Panc1 (cell line): ENCODE measurements at regions not wholly inside any gene's neighbourhood (a gene's known extent, or its start where the extent isn't known, plus 50 kb on each side); places are given as distances from the start of the nearest gene placed in this dataset.

Experiments used
- ATAC-seq: fragments of 200-7000 bp; cut with Tn5 transposase; 2 replicates; pipeline ENCODE4 v1.9.1; 2020; ENCODE audit warnings: mild to moderate bottlenecking, moderate library complexity
- BruUV-seq: library from RNA; stranded (reverse); fragments of 400-500 nt; replicated peaks from 2 replicates; lab custom pipeline; 2021; lab: Mats Ljungman, UMichigan
- CTCF ChIA-PET: fragments of 300-600 bp; sonication (Branson Sonifier 250); formaldehyde crosslinking; loops from one replicate; lab custom pipeline; 2022; ENCODE audit warnings: antibody characterized with exemption; lab: Charles Lee
- POLR2A ChIA-PET: fragments of 300-600 bp; sonication (Branson Sonifier 250); formaldehyde crosslinking; loops from one replicate; lab custom pipeline; 2022; ENCODE audit warnings: antibody characterized with exemption; lab: Charles Lee
- DNase-seq: peaks from one replicate; pipeline ENCODE4 v3.0.0-alpha.2; 2010; ENCODE audit warnings: low read depth, low spot score
- H3K27ac ChIP-seq: 2 replicates; pipeline ENCODE4 v1.5.1; 2011; ENCODE audit warnings: mild to moderate bottlenecking, low read length, inconsistent platforms
- H3K27me3 ChIP-seq: fragments of 200-500 bp; sonication (Bioruptor generic); 2 replicates; pipeline ENCODE4 v1.6.0; 2014; ENCODE audit warnings: low read length, inconsistent platforms; ENCODE audit not compliant: control insufficient read depth, insufficient read depth
- H3K36me3 ChIP-seq: fragments of 200-500 bp; sonication (Bioruptor generic); 2 replicates; pipeline ENCODE4 v1.5.1; 2014; ENCODE audit warnings: inconsistent platforms, mild to moderate bottlenecking, low read length, moderate library complexity; ENCODE audit not compliant: control insufficient read depth, insufficient read depth
- H3K4me1 ChIP-seq: 2 replicates; pipeline ENCODE4 v1.5.1; 2011; ENCODE audit warnings: inconsistent platforms, mild to moderate bottlenecking, low read length, moderate library complexity; ENCODE audit not compliant: control insufficient read depth, insufficient read depth
- H3K4me3 ChIP-seq, 2 experiments: 2 replicates each; pipeline ENCODE4 v1.5.1; 2011 to 2012; ENCODE audit warnings: low read depth in 2 of 2, low read length in 2 of 2, mild to moderate bottlenecking in 2 of 2, inconsistent platforms in 1 of 2, moderate library complexity in 1 of 2
- H3K9me3 ChIP-seq: fragments of 200-500 bp; sonication (Bioruptor generic); 2 replicates; pipeline ENCODE4 v1.5.1; 2014; ENCODE audit warnings: low read depth, mild to moderate bottlenecking, inconsistent platforms, low read length, moderate library complexity; ENCODE audit not compliant: control insufficient read depth, insufficient read depth
- POLR2AphosphoS5 ChIP-seq: IDR thresholded peaks from 2 replicates; pipeline ENCODE4 v1.6.1; 2012; ENCODE audit warnings: mild to moderate bottlenecking, low read depth, low read length, moderate library complexity
- SIN3A ChIP-seq: IDR thresholded peaks from 2 replicates; pipeline ENCODE4 v1.6.1; 2012; ENCODE audit warnings: low read depth, mild to moderate bottlenecking, low read length, moderate library complexity, borderline replicate concordance; ENCODE audit not compliant: insufficient read depth
- TCF7L2 ChIP-seq: IDR thresholded peaks from 2 replicates; pipeline ENCODE4 v1.6.1; 2011; ENCODE audit warnings: mild to moderate bottlenecking, low read depth, low read length, inconsistent platforms
- in situ Hi-C: cut with HindIII; loops from 2 replicates; pipeline ENCODE4 v1.10.0; 2016; ENCODE audit warnings: low sequenced_read_pairs, low pct_unique_long_range_greater_than_20kb
- intact Hi-C: fragments of 100-400 bp; cut with micrococcal nuclease; formaldehyde crosslinking; loops from one replicate; pipeline ENCODE4 v1.10.0; 2022; ENCODE audit not compliant: unreplicated experiment
- TF ChIP-seq, protein P1 (sequence below): fragments of 450-650 bp; IDR thresholded peaks from 2 replicates; pipeline ENCODE4 v1.5.1; 2017; ENCODE audit warnings: mild to moderate bottlenecking
- TF ChIP-seq, protein P2 (sequence below), 2 experiments: IDR thresholded peaks; 2 replicates each; pipeline ENCODE4 v1.6.1; 2011 to 2012; ENCODE audit warnings: low read depth in 2 of 2, control low read depth in 1 of 2, low read length in 1 of 2, mild to moderate bottlenecking in 1 of 2, moderate library complexity in 1 of 2; ENCODE audit not compliant: insufficient read depth in 1 of 2

DNA sequence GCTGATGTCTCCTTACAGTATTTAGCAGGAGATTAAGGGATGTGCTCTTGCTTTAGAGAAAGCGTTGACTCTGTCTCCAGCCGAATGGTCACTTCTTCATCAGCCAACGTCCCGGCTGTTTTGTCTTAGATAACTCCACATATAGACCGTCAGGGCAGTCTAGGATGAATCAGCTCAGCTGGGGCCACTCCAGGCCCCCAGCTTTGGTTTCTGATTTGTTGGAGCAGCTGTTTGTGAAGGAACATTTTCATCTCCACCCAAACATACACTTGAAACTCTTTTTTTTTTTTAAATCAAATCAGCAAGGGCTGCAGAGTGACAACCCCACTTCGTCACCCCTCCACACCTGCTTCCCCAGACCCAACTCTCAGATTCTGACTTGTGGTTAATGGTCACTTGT lies 206.1 kb upstream of the GALNT2 start:
- TF ChIP-seq SIN3A (no peak), POLR2AphosphoS5 (no peak)
- TF ChIP-seq, protein P1, sequence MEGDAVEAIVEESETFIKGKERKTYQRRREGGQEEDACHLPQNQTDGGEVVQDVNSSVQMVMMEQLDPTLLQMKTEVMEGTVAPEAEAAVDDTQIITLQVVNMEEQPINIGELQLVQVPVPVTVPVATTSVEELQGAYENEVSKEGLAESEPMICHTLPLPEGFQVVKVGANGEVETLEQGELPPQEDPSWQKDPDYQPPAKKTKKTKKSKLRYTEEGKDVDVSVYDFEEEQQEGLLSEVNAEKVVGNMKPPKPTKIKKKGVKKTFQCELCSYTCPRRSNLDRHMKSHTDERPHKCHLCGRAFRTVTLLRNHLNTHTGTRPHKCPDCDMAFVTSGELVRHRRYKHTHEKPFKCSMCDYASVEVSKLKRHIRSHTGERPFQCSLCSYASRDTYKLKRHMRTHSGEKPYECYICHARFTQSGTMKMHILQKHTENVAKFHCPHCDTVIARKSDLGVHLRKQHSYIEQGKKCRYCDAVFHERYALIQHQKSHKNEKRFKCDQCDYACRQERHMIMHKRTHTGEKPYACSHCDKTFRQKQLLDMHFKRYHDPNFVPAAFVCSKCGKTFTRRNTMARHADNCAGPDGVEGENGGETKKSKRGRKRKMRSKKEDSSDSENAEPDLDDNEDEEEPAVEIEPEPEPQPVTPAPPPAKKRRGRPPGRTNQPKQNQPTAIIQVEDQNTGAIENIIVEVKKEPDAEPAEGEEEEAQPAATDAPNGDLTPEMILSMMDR = no peak
- TF ChIP-seq, protein P2, sequence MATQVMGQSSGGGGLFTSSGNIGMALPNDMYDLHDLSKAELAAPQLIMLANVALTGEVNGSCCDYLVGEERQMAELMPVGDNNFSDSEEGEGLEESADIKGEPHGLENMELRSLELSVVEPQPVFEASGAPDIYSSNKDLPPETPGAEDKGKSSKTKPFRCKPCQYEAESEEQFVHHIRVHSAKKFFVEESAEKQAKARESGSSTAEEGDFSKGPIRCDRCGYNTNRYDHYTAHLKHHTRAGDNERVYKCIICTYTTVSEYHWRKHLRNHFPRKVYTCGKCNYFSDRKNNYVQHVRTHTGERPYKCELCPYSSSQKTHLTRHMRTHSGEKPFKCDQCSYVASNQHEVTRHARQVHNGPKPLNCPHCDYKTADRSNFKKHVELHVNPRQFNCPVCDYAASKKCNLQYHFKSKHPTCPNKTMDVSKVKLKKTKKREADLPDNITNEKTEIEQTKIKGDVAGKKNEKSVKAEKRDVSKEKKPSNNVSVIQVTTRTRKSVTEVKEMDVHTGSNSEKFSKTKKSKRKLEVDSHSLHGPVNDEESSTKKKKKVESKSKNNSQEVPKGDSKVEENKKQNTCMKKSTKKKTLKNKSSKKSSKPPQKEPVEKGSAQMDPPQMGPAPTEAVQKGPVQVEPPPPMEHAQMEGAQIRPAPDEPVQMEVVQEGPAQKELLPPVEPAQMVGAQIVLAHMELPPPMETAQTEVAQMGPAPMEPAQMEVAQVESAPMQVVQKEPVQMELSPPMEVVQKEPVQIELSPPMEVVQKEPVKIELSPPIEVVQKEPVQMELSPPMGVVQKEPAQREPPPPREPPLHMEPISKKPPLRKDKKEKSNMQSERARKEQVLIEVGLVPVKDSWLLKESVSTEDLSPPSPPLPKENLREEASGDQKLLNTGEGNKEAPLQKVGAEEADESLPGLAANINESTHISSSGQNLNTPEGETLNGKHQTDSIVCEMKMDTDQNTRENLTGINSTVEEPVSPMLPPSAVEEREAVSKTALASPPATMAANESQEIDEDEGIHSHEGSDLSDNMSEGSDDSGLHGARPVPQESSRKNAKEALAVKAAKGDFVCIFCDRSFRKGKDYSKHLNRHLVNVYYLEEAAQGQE (IDR thresholded peaks at IDR 0.05; ENCODE audit: insufficient read depth in 1 of 2, low read depth in 2 of 2, low read length in 1 of 2) = no peak
- intact Hi-C loops (no loop called here), in situ Hi-C loops (no loop called here)
- DNase-seq = no peak
- no peak for ATAC-seq
- ChIA-PET POLR2A (interaction anchor here (0.5 to 0.6 kb wide), 3 partner anchors 20 to 213 kb away, joined by 3 to 5 read pairs (median 4); no protein-coding TSS in a partner anchor), CTCF (no interaction called here)
- Histone ChIP-seq H3K4me3 (no peak overlapping the region), H3K36me3 (no peaks in the 10 kb centered on the region), H3K27me3 (no peaks in the 10 kb centered on the region; the same call in 1 of the 2 replicates), H3K4me1 (no peaks in the 10 kb centered on the region), H3K27ac (no peak overlapping the region), H3K9me3 (no peaks in the 10 kb centered on the region)
- BruUV-seq = no TSS peak

DNA sequence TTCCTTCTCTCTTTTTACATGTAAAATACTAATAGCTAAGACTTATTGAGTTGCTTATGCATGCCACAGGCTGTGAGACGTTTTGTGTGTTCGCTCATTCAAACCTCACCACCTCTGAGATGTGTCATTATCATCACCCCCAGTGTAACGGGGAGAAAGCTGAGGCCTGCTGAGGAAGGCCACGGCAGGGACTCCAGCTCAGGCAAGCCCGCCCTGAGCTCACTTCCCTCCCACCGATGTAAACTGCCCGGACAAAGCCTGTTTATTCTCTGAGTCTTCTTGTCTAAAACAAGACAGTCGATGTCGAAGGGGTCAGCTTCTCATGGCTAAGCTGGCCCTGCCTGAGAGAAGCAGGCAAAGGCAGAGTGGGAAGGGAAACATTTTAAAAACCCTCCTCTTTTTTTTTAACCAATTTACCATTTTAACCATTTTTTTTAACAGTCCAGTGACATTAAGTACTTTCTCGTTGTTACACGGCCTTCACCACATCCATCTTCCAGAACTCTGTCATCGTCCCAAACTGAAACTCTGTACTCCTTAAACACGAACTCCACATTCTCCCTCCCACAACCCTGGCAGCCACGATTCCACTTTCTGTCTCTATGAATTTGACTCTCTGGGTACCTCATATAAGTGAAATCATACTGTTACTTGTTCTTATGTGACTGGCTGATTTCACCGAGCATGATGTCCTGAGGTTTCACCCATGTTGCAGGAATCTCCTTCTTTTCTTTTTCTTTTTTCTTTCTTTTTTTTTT lies 204.8 kb upstream of the GALNT2 start:
- ChIA-PET POLR2A (interaction anchor here (0.5 kb wide), 1 partner anchor 400 kb away, joined by 11 read pairs; no protein-coding TSS in a partner anchor), CTCF (no interaction called here)
- Histone ChIP-seq H3K4me3 (no peak overlapping the region), H3K36me3 (no peaks in the 10 kb centered on the region), H3K9me3 (no peaks in the 10 kb centered on the region), H3K27me3 (no peaks in the 10 kb centered on the region; the same call in 1 of the 2 replicates), H3K27ac (no peak overlapping the region), H3K4me1 (no peaks in the 10 kb centered on the region)
- DNase-seq (no peak), ATAC-seq (no peak)
- in situ Hi-C loops = no loop called here
- BruUV-seq = no TSS peak
- TF ChIP-seq, protein P2 (IDR thresholded peaks at IDR 0.05; ENCODE audit: insufficient read depth in 1 of 2, low read depth in 2 of 2, low read length in 1 of 2) = no peak
- TF ChIP-seq SIN3A = no peak
- TF ChIP-seq, protein P1 = no peak
- TF ChIP-seq POLR2AphosphoS5 = no peak
- no peak for TF ChIP-seq TCF7L2
- intact Hi-C loops = no loop called here
